ENCODE measurements at regions not wholly inside any gene's neighbourhood (a gene's known extent, or its start where the extent isn't known, plus 50 kb on each side); places are given as distances from the start of the nearest gene placed in this dataset.

DNA sequence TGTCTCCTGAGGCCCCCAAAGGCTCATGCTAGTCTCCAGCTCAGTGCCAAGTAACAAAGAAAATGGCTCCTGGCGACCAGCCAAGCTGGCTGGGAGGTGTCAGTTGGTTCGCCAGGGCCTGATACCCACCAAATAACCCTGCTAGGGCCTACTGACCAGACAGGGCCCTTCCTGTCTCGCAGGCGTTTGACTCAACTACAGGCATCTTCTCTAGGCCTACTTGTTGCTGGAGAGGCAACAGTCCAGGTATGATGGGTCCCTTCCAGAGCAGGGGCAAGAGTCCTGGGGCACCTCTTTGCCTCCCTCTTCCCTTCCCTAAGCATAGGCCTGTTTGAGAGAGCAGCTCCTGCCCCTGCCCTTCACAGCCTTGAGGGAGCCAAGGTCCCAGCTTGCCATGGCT lies 147.9 kb upstream of the VANGL1 start:
- no peak for DNase-seq (ENCODE audit: extremely low read depth, low read depth)

DNA sequence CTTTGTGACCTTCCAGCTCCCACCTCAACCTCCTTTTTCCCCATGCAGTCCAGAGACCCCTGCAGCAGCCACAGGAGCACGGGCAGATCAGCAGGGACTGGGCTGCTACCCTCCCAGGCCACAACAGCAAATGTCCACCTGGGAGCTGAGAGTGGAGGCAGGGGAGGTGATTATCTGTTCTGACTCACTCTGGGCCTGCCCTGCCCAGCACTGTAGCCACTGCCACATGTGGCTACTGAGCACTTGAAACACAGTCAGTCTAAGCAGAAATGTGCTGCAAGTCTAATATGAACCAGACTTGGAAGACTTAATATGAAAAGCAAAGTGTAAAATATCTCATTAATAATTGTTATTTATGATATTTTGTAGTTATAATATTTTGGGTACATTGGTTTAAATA lies 148.9 kb upstream of the VANGL1 start:
- DNase-seq (ENCODE audit: extremely low read depth, low read depth) = peak; percentile 25
- TF ChIP-seq, protein P1, sequence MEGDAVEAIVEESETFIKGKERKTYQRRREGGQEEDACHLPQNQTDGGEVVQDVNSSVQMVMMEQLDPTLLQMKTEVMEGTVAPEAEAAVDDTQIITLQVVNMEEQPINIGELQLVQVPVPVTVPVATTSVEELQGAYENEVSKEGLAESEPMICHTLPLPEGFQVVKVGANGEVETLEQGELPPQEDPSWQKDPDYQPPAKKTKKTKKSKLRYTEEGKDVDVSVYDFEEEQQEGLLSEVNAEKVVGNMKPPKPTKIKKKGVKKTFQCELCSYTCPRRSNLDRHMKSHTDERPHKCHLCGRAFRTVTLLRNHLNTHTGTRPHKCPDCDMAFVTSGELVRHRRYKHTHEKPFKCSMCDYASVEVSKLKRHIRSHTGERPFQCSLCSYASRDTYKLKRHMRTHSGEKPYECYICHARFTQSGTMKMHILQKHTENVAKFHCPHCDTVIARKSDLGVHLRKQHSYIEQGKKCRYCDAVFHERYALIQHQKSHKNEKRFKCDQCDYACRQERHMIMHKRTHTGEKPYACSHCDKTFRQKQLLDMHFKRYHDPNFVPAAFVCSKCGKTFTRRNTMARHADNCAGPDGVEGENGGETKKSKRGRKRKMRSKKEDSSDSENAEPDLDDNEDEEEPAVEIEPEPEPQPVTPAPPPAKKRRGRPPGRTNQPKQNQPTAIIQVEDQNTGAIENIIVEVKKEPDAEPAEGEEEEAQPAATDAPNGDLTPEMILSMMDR (IDR thresholded peaks at IDR 0.05; ENCODE audit: low read depth, low read length) = no peak

More for the DNA sequence above, 147.9 kb upstream of the VANGL1 start:
- TF ChIP-seq, protein P1 (IDR thresholded peaks at IDR 0.05; ENCODE audit: low read depth, low read length) = no peak

DNA sequence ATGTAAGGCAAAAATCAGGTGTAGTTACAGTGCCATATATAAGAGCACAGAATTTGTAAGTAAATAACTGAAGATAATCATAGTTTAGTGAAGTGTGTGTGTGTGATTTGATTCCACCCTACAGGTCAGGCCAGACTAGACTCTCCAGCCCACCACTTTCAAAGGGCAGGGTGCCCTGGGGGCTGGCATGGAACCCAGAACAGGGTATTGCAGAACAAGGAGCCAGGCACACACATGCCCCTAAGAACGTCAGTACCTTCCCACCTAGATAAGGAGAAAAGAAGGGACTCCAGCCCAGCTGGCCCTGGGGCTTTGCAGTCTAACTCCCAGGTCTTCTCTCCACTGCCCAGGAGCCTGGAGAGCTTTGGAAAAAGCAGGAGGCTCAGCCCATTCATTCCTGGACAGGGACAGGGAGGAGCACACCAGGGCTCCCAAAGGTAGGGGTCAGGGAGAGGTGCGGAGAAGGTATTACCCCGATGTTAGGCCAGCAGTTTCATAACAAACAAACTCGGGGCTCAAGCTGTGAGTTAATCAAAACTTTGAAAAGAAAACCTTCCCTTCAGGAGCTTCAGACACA lies 149.7 kb upstream of the VANGL1 start:
- DNase-seq (ENCODE audit: extremely low read depth, low read depth) = no peak
- TF ChIP-seq, protein P1 (IDR thresholded peaks at IDR 0.05; ENCODE audit: low read depth, low read length) = no peak

DNA sequence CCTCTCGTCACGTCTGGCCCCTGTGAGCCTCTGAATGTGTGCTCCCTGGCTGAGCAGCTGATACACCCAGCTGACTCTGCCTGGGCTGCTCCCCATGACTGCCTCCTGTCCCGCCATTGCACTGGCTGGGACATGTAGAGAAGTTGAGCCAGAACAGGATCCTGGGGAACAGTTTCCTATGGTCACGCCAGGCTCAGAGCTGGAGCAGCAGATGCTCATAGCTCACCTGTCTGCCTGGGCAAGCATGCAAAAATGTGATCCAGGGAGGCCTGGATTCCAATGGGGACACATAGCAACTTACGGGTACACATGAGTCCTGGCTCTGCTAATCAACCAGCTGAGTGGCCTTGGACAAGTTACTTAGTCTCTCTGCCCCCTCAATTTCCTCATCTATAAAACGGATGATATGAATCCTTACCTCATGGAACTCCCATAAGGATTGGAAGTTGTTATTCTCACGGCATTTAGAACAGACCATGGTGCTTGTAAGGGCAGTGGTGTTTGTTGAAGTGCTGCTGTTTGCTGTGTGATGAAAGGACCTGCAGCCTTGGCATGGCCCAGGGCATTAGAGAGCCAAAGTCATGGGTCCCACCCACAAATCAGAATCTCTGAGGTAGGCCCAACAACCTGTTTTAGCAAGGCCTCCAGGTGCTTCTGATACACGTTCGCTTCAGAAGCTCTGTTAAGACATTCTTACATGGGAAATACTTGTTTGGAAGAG lies 150.3 kb upstream of the VANGL1 start:
- TF ChIP-seq, protein P1 (IDR thresholded peaks at IDR 0.05; ENCODE audit: low read depth, low read length) = no peak
- DNase-seq (ENCODE audit: extremely low read depth, low read depth) = no peak

DNA sequence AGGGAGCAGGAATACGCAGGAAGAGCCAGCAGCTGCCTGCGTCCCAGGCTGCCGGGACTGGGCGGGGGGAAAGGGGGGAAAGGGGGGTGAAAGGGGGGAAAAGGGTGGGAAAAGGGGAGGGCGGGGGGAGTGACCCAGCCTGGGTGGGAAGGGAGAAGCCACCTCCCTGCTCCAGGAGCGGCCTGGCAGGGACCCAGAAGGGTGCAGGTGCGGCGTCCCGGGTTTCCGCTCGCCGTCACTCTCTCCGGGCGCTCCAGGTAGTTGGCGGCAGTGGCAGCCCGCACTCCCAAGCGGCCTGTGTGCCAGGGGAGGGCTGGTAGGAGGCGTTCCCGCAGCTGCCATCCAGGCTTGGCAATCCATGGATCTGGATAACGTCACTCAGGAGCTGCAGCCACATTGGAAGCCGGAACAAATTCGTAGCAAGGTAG lies 141.0 kb upstream of the NGF start:
- TF ChIP-seq, protein P1 (IDR thresholded peaks at IDR 0.05; ENCODE audit: low read depth, low read length) = no peak
- DNase-seq (ENCODE audit: extremely low read depth, low read depth) = no peak

DNA sequence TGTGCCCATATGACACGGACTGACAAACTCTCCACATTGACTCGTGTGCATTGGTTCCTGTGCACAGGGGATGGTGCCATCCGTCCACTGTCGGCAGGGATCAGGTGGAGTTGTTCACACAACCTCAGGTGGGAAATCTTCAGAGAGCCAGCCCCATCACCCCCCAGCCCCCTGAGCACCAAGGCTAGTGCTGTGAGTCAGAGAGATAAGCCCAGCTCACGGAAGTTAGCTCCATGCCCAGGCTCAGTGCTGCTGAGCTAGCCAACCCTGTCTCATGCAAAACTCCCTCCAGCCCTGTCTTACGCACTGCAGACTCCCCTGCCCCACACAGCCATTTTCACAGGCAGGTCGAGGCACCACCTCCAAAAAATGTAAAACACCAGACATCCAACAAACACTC lies 139.0 kb upstream of the NGF start:
- no peak for DNase-seq (ENCODE audit: extremely low read depth, low read depth)
- TF ChIP-seq, protein P1 (IDR thresholded peaks at IDR 0.05; ENCODE audit: low read depth, low read length) = no peak

DNA sequence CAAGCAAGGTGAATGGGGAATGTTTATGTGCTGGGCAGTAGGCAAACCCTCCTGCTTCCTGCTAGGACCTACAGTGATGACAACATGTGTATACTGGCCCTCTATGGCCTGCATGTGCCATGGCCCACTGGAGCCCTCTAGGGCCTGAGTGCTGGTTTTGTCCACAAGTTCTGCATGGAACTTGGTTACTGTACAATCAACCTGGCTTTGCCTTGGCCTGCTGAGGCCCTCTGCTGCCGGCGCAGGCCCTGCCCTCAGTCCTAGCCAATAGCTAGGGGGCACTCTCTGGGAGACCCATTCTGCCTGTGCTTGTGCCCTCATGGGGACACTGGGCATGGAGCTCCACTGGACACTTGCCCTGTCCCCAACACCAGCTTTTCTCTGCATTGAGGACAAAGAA lies 138.6 kb upstream of the NGF start:
- TF ChIP-seq, protein P1 (IDR thresholded peaks at IDR 0.05; ENCODE audit: low read depth, low read length) = peak; percentile 18
- no peak for DNase-seq (ENCODE audit: extremely low read depth, low read depth)

Data from AG09319 (cell line).